ENCODE measurements at regions not wholly inside any gene's neighbourhood (a gene's known extent, or its start where the extent isn't known, plus 50 kb on each side); places are given as distances from the start of the nearest gene placed in this dataset.
A peak's percentile ranks its signal among the peaks of the same experiment; 100 is the strongest.
"Not testable (repeated sequence)": the region's sequence is repeated elsewhere in the genome, so short reads cannot be mapped to it uniquely, and the experiment has no call there.

DNA sequence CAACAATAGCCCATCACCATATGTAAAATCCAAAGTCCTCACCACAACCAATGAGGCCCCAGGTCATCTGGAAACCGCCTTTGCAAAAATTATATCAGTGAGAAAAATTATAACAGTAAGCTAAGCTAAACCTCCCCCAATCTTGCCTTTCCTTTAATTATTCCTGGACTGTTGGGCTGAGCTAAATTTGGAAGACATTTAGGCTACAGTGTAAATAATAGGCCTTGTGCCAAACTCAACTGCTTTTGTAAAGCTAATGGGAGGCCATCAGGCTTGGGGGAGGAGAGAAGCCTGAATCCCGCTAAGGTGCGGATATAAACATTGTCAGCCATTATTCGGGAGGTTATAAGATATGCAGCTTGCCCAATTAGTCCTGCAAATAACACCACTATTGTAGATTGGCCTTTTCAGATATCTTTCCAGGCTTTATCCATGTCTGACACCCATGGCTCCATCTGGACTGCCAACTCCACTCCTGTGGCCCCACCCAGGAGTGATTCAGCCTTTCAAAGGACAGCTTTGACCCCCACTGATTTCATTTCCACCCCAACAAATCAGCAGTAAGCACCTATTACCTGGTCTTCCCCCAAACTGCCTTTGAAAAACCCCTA is 53.0 kb upstream of the CA12 start:
- no peak for DNase-seq (ENCODE audit: low spot score)

DNA sequence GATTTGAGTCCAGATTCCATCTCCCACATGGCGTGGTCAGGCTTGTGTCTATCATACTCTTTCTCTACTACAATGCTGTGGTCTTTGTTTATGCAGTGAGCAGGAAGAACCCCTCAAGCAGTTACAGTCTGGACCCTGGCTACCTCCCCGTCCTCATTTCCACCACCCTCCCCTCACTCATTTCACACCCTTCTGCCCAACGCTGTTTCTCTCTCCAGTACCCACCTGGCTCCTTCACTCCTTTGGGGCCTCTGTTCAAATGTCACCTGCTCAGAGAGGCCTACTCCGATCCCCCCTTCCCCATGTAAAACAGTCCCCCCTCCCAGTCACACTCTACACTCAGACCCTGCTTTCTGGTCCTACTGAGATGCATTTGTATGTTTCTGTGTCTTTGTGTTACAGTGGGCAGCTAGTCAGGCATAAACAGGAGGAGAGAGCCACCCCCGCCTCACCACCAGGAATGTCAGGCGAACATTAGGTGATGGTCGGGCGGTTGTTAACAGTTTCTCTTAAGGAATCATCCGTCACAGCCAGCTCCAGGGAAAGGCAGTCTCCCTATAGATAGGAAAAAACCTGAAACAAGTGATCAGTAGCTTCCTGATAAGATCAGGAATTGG is 53.7 kb upstream of the CA12 start:
- DNase-seq (ENCODE audit: low spot score), result no peak

DNA sequence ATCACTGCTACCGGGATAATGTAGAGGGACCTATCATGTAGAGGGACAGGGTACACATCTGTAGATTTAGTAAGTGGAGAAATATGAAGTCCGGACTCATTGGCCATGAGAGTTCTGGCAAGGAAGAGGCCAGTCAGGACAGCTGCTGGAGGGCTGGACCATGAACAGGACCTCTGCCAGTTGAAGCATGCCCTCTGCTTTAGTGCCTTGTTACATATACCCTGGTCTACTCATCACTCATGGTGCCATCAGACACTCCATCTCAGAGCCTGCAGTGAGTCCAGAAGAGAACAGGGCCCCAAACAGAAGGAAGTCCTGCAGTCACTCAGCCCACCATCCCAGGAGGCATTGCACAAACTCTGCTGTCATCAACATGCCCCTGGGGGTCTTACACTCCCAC is 54.7 kb upstream of the CA12 start:
- DNase-seq (ENCODE audit: low spot score), result no peak

DNA sequence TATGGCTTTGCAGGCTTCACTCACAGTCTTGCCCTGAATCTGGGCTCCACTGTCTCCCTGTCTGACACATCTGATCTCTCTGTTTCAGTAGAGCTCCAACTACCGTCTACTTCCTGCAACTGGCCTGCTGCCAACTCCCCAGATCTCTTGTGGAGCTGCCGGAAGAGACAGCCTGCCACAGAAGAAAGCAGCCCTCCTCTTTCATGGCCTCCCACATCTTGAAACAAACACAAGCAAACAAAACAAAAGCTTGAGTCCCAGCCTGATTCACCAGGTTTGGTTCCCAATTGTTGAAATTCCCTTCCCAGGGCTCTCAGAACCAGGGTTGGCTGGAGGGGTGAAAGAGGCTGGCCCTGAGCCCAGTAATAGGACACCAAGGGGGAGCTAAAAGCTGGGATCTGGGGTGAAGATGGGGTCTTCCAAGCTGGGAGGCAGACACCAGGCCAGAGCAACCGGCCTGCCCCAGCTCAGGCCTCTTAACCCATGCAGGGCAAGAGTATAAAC is 55.3 kb upstream of the CA12 start:
- DNase-seq (ENCODE audit: low spot score), result peak; percentile 83

DNA sequence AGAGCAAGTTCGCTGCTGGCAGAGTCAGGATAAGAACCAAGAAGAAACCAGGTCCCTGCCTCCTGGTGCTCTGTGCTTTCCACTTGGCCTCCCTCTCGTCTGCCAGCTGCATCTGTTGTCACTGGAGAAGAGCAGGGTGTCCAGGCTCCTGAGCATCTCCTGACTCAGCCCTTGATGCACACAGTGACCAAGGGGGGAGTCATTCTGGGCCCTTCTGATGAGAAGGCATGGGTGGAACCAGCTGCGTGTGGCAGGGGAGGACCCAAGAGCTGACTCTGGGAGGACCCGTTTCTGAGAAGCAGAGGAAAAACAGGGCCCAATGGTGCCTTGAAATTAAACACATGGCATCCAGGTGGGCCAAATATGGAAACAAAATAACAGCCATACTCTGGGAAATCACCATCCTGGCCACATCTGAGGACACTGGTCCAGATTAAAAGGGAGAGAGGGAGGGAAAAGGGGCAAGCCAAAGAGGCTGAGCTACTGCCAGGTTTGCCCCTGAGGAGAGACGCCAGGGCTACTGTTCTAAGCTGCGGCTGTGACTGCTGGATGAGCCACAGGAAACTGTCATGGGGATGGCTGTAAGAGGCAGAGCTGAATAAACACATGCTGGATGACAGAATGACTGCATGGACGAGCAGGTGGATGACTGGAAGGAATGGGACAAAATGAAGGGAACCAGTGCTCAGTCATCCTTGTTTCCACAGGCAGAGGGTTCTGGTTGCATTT is 58.1 kb upstream of the CA12 start:
- peak; percentile 48 for DNase-seq (ENCODE audit: low spot score)

DNA sequence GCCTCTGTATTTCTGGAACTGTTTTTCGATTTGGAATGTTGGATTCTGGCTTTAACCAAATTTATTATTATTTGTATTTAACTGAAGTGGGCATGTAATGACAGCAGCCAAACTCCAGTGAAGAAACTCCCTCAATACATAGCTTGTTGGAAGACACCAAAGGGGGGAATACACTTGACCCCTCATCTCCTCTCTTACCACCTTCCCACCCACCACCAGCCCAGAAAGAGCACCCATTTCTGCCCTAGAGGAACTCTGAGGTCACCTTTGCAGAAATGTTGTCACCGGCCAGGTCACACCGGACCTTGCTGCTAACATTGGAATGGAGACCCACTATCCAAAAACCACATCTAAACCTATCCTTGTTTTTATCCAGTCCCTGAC is 58.6 kb upstream of the CA12 start:
- no peak for DNase-seq (ENCODE audit: low spot score)

DNA sequence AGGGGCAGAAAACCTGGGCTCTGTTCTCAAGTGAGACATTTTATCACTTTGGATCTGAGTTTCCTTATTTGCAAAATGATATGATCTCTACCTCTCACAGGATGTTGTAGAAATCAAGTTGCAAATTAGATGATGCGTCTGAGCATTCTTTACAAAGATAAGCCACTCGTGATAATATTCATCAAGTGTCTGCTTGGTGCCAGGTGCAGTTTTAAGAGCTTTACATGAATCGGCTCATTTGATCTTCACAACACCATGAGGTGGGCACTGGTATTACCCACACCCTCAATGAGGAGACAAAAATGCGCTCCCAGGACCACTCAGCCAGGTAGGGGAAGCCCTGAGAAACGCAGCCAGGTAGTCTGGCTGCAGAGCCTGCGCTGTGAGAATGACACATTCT is 59.1 kb upstream of the CA12 start:
- no peak for DNase-seq (ENCODE audit: low spot score)

DNA sequence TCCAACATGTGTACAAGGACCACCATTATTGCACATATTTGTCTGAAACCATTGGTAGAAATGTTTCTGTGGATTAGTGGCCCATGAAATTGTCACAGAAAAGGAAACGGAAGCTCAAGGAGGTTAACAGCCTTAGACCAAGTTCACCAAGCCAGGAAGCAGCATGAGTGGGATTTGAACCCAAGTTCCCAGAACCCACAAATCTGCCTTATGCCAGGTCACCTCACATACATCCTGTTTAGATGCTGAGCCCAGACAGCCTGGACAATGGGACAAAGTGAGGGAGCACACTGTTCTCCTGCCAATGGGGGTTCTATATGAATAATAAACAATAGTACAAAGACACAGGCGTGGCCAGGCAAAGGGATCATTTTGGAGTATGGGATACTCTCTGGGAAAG is 59.6 kb upstream of the CA12 start:
- no peak for DNase-seq (ENCODE audit: low spot score)

GRCh38 chr15:63442080-63442479 is 60.4 kb upstream of the CA12 start:
- DNase-seq (ENCODE audit: low spot score), result no peak

- no peak for DNase-seq (ENCODE audit: low spot score)
These were observed 59.8 kb upstream of the USP3 start for GRCh38 chr15:63444611-63445010.

DNA sequence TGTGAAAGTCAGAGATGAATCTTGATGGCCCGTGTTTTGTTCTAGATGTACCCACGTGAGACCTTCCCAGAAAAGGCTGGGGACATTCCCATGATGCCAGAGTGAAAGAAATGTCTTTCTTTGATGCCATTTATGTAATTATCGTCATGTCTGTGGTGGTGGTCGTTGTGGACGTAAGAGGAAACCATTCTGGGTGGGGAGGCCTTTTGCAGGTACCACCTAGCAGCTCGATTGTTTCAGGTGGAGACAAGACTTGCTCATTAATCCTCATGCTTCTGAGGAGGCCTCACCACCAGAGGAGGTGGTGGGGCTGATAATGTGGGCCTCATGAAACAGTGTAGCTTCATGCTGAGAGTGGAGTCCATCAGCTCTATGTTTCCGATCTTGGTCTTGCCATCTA is 58.1 kb upstream of the USP3 start:
- no peak for DNase-seq (ENCODE audit: low spot score)

DNA sequence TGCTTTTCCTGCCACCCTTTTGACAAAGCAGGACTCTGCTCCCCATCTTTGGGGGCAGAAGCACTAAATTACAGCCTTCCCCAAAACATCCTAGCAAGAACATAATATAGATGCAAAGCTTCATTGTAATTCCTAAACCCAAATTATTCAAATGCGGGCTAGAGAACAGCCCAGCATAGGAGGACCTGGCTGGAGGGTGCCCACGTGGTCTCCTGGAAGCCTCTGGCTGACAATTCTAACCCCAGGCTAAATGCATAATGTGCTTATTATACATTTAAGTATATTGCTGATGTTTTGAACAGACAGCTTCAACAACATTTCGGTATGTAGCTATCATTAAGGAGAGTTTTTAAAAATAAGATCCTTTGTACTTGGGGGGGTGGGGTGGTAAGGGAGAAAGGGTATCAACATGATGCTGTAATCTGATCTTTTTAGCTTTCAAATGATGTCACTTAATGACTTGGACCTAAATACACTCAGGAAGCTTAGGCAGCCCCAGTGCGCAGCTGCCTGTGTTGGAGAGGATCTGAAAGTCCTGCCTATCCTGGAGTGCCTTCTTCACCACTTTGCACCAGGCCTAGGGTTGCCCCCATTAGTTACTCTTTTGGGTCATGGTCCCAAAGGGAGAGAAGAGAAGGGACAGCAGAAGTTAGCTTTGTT is 57.2 kb upstream of the USP3 start:
- no peak for DNase-seq (ENCODE audit: low spot score)

GRCh38 chr15:63448266-63448665 is 56.1 kb upstream of the USP3 start:
- no peak for DNase-seq (ENCODE audit: low spot score)

DNA sequence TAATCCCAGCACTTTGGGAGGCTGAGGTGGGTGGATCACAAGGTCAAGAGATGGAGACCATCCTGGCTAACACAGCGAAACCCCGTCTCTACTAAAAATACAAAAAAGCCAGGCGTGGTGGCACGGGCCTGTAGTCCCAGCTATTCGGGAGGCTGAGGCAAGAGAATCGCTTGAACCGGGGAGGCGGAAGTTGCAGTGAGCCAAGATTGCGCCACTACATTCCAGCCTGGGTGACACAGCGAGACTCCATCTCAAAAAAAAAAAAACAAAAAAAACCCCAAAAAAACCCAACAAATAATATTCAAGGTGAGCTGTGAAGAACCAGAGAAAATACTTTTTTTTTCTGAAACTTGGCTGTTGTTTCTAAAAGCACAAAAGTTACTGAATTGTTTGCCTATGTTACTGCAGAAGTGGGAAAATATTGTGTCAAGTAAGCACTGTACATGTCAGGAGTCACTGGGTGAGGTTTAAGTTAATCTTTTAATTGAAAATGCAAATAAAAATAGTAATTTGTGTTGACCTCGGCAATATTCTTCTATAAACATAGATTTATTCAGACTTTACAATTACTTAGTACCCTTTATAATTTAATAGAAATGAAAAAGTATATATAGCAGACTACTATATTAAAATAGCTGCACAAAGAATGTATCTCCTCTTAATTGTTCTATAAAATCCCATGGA is 55.4 kb upstream of the USP3 start:
- not testable (repeated sequence) for DNase-seq (ENCODE audit: low spot score)

DNA sequence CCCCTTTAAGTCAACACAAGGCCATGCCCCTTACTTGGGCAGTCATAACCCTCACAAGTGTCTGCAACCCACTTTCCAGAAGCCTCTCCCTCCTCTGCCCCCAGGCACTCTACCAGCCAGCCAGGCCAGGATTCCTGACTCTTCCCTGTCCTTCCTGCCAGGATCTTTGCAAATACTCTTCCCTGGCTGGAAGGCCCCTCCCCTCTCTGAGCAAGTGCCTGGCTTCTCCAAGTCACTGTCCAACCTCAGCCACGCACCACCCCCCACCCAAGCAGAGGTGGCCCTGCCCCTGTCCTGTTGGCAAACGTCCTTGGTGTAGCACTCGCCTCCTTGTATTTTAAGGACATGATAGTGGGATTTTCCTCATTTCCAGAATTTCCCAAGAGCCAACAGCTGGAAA is 54.7 kb upstream of the USP3 start:
- no peak for DNase-seq (ENCODE audit: low spot score)

DNA sequence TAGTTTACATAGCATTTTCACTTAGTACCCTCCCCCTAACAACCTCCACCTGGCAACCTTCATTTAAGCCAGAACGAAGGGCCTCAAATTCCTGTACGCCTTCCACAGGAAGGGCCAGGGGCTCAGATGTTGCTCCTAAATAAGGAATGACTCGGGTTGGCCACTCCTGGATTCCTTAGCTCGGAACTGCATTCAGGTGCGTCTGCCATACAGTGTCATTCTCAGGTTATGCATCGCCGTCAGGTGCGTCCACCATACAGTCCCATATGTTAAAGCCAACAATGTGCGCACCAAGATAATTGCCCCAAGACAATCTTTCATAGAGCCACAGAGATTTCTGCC is 53.5 kb upstream of the USP3 start:
- DNase-seq (ENCODE audit: low spot score), result no peak

DNA sequence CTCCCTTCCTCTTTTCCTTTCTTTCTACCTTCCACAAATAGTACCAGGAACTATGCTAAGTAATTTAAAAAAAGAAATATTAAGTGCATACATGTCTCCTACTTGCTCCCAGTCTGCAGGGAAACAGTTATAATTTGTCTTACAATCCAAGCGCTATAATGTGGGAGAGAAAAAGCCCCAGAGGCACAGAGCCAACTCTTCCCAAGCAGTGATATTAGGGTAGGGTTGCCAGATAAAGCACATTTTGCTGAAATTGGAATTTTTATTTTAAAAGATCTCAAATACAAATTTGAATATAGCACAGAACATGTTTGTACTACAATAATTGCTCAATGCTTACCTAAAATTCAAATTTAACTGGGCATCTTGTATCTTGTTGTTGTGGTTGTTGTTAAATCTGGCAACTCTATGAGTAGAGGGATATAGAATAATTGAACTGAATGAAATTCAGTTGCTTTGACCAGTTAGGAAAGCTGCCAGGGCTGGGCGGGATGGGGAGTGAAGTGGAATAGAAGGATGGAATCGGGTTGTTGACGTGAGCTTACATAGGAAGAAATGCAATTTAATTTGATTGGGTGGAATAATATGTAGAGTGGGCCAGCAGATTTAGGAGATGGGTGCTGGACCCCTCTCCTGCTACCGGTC is 52.6 kb upstream of the USP3 start:
- no peak for DNase-seq (ENCODE audit: low spot score)

GRCh38 chr15:63452552-63453136 is 51.7 kb upstream of the USP3 start:
- DNase-seq (ENCODE audit: low spot score), result no peak

GRCh38 chr15:63453186-63453905 is 51.0 kb upstream of the USP3 start:
- DNase-seq (ENCODE audit: low spot score), result no peak

DNA sequence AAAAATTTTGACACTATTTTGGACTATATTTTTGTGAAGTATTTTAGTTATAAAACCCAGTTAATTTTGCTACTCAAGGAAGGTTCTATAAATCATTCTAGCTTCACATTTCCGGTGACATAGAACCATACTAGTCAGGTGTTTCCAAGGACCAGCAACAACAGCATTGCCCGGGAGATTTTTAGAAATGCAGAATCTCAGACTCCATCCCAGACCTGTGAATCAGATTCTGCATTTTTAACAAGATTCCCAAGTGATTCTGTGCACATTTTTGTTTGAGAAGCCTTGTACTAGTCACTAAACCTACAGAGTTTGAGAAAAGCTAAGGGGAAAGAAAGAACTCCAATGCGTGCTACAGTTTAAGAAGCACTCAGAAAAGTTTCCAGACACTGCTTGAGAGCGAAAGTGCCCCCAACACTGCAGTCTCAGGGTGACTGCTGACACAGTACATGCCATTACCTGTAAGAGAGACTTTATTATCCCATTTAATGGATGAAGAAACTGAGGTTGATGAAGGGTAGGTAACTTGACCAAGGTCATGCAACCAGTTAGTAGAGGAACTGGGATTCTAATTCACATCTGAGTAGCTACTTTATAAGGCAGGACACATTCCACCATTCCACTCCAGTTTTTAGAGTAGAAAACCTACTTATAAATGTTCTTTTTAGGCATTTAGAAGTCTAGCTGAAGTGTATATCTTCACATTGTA is 49.7 kb upstream of the USP3 start:
- DNase-seq (ENCODE audit: low spot score), result no peak
